Neuronal stem cell (in vitro differentiated cells): ENCODE measurements at regions not wholly inside any gene's neighbourhood (a gene's known extent, or its start where the extent isn't known, plus 50 kb on each side); places are given as distances from the start of the nearest gene placed in this dataset.

ENCODE experiments used
- DNase-seq: peaks from one replicate; pipeline ENCODE4 v3.0.0-alpha.2; 2013; ENCODE audit warnings: low spot score
- H2AFZ ChIP-seq: one replicate; pipeline ENCODE4 v1.6.1; 2013; ENCODE audit warnings: mild to moderate bottlenecking, low read length, inconsistent platforms
- H2AK5ac ChIP-seq: 2 replicates; pipeline ENCODE4 v1.6.1; 2013; ENCODE audit warnings: low read depth, mild to moderate bottlenecking, inconsistent platforms, low read length, moderate library complexity, mixed read lengths
- H2BK120ac ChIP-seq: 2 replicates; pipeline ENCODE4 v1.6.1; 2013; ENCODE audit warnings: low read depth, mild to moderate bottlenecking, inconsistent platforms, low read length, moderate library complexity, mixed read lengths
- H2BK12ac ChIP-seq: one replicate; pipeline ENCODE4 v1.6.1; 2013; ENCODE audit warnings: low read length, inconsistent platforms
- H2BK15ac ChIP-seq: 2 replicates; pipeline ENCODE4 v1.6.1; 2013; ENCODE audit warnings: mild to moderate bottlenecking, low read length, inconsistent platforms, mixed read lengths
- H2BK5ac ChIP-seq: one replicate; pipeline ENCODE4 v1.6.1; 2013; ENCODE audit warnings: inconsistent platforms, mild to moderate bottlenecking, low read length, moderate library complexity
- H3K14ac ChIP-seq: one replicate; pipeline ENCODE4 v1.6.1; 2013; ENCODE audit warnings: low read length, inconsistent platforms
- H3K18ac ChIP-seq: 2 replicates; pipeline ENCODE4 v1.6.1; 2013; ENCODE audit warnings: low read length, inconsistent platforms
- H3K23ac ChIP-seq: 2 replicates; pipeline ENCODE4 v1.6.1; 2013; ENCODE audit warnings: low read depth, mild to moderate bottlenecking, mixed read lengths, low read length, inconsistent platforms; ENCODE audit not compliant: poor library complexity
- H3K27ac ChIP-seq: replicated peaks from 3 replicates; pipeline ENCODE4 v1.5.1; 2013; ENCODE audit warnings: low read length, inconsistent platforms
- H3K27me3 ChIP-seq, 3 experiments: 2 replicates each; pipeline ENCODE4 v1.6.1; 2013; ENCODE audit warnings: low read length in 3 of 3, mild to moderate bottlenecking in 2 of 3, inconsistent platforms in 1 of 3, low read depth in 1 of 3, mixed read lengths in 1 of 3, moderate library complexity in 1 of 3; ENCODE audit not compliant: control insufficient read depth in 3 of 3, insufficient read depth in 3 of 3
- H3K36me3 ChIP-seq, 2 donors: replicated peaks in 1 of 2; 2 replicates each; pipeline ENCODE4 v1.6.1; 2013; ENCODE audit warnings: low read length in 2 of 2; ENCODE audit not compliant: control insufficient read depth in 2 of 2, insufficient read depth in 2 of 2
- H3K4ac ChIP-seq: 2 replicates; pipeline ENCODE4 v1.6.1; 2013; ENCODE audit warnings: inconsistent platforms, mild to moderate bottlenecking, low read length, moderate library complexity
- H3K4me1 ChIP-seq, 2 donors: 1 replicate in 1 of 2; 2 replicates in 1 of 2; pipeline ENCODE4 v1.6.1; 2013; ENCODE audit warnings: low read length in 2 of 2, low read depth in 1 of 2; ENCODE audit not compliant: control insufficient read depth in 2 of 2, insufficient read depth in 1 of 2
- H3K4me2 ChIP-seq: one replicate; pipeline ENCODE4 v1.6.1; 2013; ENCODE audit warnings: mild to moderate bottlenecking, low read length, inconsistent platforms; ENCODE audit not compliant: insufficient read depth, poor library complexity, severe bottlenecking
- H3K4me3 ChIP-seq, 2 donors: 2 replicates each; pipeline ENCODE4 v1.5.1; 2013; ENCODE audit warnings: low read length in 2 of 2, mild to moderate bottlenecking in 2 of 2, inconsistent platforms in 1 of 2, moderate library complexity in 1 of 2
- H3K79me1 ChIP-seq: one replicate; pipeline ENCODE4 v1.6.1; 2013; ENCODE audit warnings: low read depth, mild to moderate bottlenecking, inconsistent platforms, low read length, moderate library complexity
- H3K9ac ChIP-seq: one replicate; pipeline ENCODE4 v1.6.1; 2013; ENCODE audit warnings: mild to moderate bottlenecking, low read depth, low read length, inconsistent platforms; ENCODE audit not compliant: poor library complexity
- H3K9me3 ChIP-seq, 2 donors: replicated peaks in 1 of 2; 2 replicates each; pipeline versions ENCODE3 to v1.6.1; 2013; ENCODE audit warnings: low read length in 2 of 2, mild to moderate bottlenecking in 2 of 2, inconsistent platforms in 1 of 2, low read depth in 1 of 2, mixed read lengths in 1 of 2, moderate library complexity in 1 of 2; ENCODE audit not compliant: control insufficient read depth in 2 of 2, insufficient read depth in 1 of 2
- H4K8ac ChIP-seq: one replicate; pipeline ENCODE4 v1.6.1; 2013; ENCODE audit warnings: low read depth, mild to moderate bottlenecking, inconsistent platforms, low read length, moderate library complexity
- H4K91ac ChIP-seq: one replicate; pipeline ENCODE4 v1.6.1; 2013; ENCODE audit warnings: low read length, low read depth, mild to moderate bottlenecking, inconsistent platforms; ENCODE audit not compliant: poor library complexity
- WGBS, 2 donors: extraction: QIAGEN DNeasy Blood & Tissue Kit; methylation state at CpG; one replicate each; pipeline ENCODE4 v1.1.7; 2013; ENCODE audit warnings: missing lambda C conversion rate in 2 of 2, mixed read lengths in 1 of 2; ENCODE audit not compliant: insufficient read length in 2 of 2, insufficient replicate concordance in 1 of 2; ENCODE audit errors: extremely low coverage in 2 of 2; 5-methylcytosine and 5-hydroxymethylcytosine counted together

DNA sequence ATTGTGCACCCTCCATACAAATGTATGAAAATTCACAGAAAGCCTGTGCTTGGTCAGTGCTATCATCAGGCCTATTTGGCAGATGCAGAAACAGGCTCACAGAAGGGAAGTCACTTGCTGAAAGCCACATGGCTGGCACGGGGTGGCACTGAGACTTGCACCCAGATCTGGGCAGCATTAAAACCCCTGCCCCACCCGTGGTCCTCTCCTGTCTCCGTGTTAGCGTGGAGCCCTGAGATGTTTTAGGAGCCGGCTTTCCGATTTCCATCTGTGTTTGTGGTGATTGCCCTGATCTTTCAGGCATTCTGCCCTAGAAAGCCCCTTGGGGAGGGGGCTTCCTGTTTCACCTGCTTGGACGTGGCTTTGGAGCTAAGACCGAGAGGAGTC, 102.2 kb upstream of the IER5L start:
- no peak overlapping the region for H4K8ac ChIP-seq
- H3K27me3 ChIP-seq: peaks cover 0 to 3% (median 0%) of the 10 kb centered on the region in 3 experiments
- no CpG with 5 or more reads among the region's 8 CpGs for WGBS, 2 donors
- no peak overlapping the region for H3K27ac ChIP-seq
- no peak overlapping the region for H3K9ac ChIP-seq
- no peak overlapping the region for H3K14ac ChIP-seq
- no peak overlapping the region for H3K23ac ChIP-seq
- H3K79me1 ChIP-seq: no peaks in the 10 kb centered on the region
- no peak overlapping the region for H2BK5ac ChIP-seq
- no peak overlapping the region for H3K18ac ChIP-seq
- no peak for DNase-seq
- H2AK5ac ChIP-seq: peak overlapping the region; percentile 12
- no peak overlapping the region for H2AFZ ChIP-seq
- peaks cover 29 to 53% of the 10 kb centered on the region in 2 donors for H3K4me1 ChIP-seq
- H3K4ac ChIP-seq: no peak overlapping the region
- no peaks in the 10 kb centered on the region for H3K9me3 ChIP-seq
- H2BK120ac ChIP-seq: no peak overlapping the region
- no peaks in the 10 kb centered on the region for H3K36me3 ChIP-seq
- no peak overlapping the region for H4K91ac ChIP-seq
- no peak overlapping the region for H3K4me3 ChIP-seq
- no peak overlapping the region for H2BK12ac ChIP-seq
- no peak overlapping the region for H3K4me2 ChIP-seq
- H2BK15ac ChIP-seq: no peak overlapping the region

DNA sequence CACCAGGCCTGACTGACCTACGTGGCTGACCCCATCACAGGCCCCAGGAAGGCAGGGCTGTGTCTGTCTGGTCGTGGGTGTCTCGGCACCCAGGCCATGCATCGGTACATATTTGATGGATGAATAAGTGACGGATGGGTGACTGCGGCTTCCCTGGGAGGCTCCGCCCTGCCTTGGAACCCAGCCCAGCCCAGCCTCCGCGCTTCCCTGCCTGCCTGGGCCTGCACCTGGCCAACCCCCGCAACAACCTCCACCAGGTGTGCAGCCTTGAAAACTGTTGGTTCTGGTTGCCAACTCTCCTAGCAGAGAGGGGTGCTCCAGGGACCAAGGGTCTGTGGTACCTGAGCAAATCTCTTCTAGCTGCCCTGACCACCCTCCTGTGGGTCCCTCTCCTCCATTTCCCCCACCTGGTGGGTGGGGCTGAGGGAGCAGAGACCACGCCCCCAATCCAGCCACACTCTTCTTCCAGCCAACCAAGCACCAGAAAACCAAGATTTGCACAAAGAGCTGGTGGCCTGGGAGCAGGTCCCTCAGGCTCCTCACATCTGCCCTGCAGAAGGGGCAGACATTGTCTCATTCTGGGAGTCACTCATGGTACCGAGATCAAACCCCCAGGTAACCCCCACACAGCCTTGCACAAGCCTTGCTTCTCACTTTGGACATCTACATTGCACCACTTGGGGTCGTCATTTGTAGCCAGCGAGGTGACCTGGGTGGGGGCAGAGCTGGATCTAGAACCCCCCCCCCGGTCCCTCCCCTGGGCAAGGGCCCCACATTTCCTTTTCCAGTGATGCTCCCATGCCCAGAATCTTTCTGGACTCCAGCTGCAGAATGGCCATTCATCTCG, 100.6 kb upstream of the IER5L start:
- H3K27me3 ChIP-seq: peaks cover 0 to 3% (median 0%) of the 10 kb centered on the region in 3 experiments
- H3K36me3 ChIP-seq: no peaks in the 10 kb centered on the region
- peak overlapping the region; percentile 79 for H2BK12ac ChIP-seq
- H2AFZ ChIP-seq: no peak overlapping the region
- H2BK5ac ChIP-seq: peak overlapping the region; percentile 66
- no peaks in the 10 kb centered on the region for H3K79me1 ChIP-seq
- H3K27ac ChIP-seq: no peak overlapping the region
- peak overlapping the region; percentile 77 for H3K18ac ChIP-seq
- H2BK120ac ChIP-seq: no peak overlapping the region
- no peak overlapping the region for H4K8ac ChIP-seq
- H3K4ac ChIP-seq: no peak overlapping the region
- peak overlapping the region; percentile 20 for H2AK5ac ChIP-seq
- no CpG with 5 or more reads among the region's 16 CpGs for WGBS, 2 donors
- H3K4me3 ChIP-seq: no peak overlapping the region
- H3K9me3 ChIP-seq: peaks cover 0 to under 1% of the 10 kb centered on the region in 2 donors
- no peak overlapping the region for H3K4me2 ChIP-seq
- H4K91ac ChIP-seq: no peak overlapping the region
- H3K23ac ChIP-seq: peak overlapping the region; percentile 29
- H3K9ac ChIP-seq: no peak overlapping the region
- no peak for DNase-seq
- peaks cover 27 to 51% of the 10 kb centered on the region in 2 donors for H3K4me1 ChIP-seq
- no peak overlapping the region for H3K14ac ChIP-seq
- H2BK15ac ChIP-seq: peak overlapping the region; percentile 78

DNA sequence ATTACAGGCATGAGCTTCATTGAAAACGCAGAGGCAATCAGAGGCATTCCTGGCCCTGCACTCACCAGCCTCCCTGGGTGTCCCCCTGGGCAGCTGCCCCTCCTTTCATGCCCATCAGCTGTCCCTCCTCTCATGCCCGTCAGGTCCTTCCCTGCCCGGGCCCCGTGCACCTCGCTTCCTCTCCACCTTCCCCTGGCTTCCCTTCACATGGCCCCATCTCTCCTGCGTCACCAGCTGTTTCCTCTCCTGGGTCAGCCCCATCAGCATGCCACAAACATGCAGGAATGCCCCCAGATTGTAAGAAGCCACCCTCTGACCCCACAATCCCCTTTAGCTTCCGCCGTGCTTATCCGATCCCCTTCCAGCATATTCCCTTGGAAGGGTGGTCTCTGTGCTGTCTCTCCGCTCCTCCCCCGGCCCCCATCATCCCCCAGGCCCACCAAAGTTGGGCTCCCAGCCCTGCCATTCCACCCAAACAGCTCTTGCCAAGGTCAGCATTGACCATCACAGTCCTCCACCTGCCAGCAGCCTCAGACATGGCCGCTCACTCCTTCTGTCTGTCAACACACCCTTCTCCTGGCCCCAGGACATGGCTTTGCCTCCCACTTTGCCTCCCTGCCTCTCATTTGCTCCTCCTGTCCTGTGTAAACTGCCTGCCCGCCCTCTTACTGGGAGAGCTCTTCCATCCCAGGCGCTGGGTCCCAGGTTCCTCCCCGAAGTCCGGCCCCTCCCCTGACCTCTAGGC, 98.6 kb upstream of the IER5L start:
- no peaks in the 10 kb centered on the region for H3K79me1 ChIP-seq
- H3K14ac ChIP-seq: no peak overlapping the region
- no peak for DNase-seq
- H3K4ac ChIP-seq: no peak overlapping the region
- H2BK15ac ChIP-seq: peak overlapping the region; percentile 6
- no peak overlapping the region for H2BK120ac ChIP-seq
- no peak overlapping the region for H3K27ac ChIP-seq
- H3K9me3 ChIP-seq: peaks cover 6% of the 10 kb centered on the region in 2 donors
- no CpG with 5 or more reads among the region's 16 CpGs for WGBS, 2 donors
- no peak overlapping the region for H2BK5ac ChIP-seq
- no peaks in the 10 kb centered on the region for H3K36me3 ChIP-seq
- peak overlapping the region; percentile 45 for H3K9ac ChIP-seq
- peak overlapping the region; percentile 23 for H3K18ac ChIP-seq
- H3K27me3 ChIP-seq: peaks cover 0 to 2% (median 0%) of the 10 kb centered on the region in 3 experiments
- peaks cover 15 to 33% of the 10 kb centered on the region in 2 donors for H3K4me1 ChIP-seq
- no peak overlapping the region for H4K8ac ChIP-seq
- H3K4me3 ChIP-seq: no peak overlapping the region
- H2BK12ac ChIP-seq: no peak overlapping the region
- H2AK5ac ChIP-seq: peak overlapping the region; percentile 15
- H3K4me2 ChIP-seq: no peak overlapping the region
- no peak overlapping the region for H4K91ac ChIP-seq
- H2AFZ ChIP-seq: peak overlapping the region; percentile 49
- H3K23ac ChIP-seq: peak overlapping the region; percentile 17
